Stimulated activated CD4-positive, alpha-beta T cell treated with anti-CD3 and anti-CD28 coated beads, TNF-alpha, amount 100 ng/mL, for 4 hours (primary cell): ENCODE measurements at regions not wholly inside any gene's neighbourhood (a gene's known extent, or its start where the extent isn't known, plus 50 kb on each side); places are given as distances from the start of the nearest gene placed in this dataset.
A peak's percentile ranks its signal among the peaks of the same experiment; 100 is the strongest.
"Not testable (repeated sequence)": the region's sequence is repeated elsewhere in the genome, so short reads cannot be mapped to it uniquely, and the experiment has no call there.

Experiments used
- DNase-seq, 3 experiments: peaks; one replicate each; pipeline ENCODE4 v3.0.0-alpha.2; 2020; ENCODE audit warnings: low read depth in 3 of 3

DNA sequence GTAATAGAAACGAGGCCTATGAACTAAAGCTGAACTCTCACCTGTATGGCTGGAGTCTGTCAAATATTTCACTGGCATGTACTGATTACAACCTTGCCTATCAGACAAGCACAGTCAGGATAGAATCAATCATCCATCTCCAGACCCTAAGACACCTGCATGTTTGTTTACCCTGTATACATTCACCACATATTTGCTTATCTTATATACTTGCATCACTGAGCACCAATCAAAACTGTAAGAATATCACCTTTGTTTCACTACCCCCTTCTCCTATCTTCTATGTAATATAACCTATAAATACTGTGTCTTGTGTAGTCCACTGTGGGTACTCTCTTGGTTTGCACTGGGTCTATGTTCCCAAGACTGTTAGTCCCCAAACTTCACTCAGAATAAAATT lies 1085.7 kb downstream of the TAF11L14 start:
- no peak for DNase-seq

DNA sequence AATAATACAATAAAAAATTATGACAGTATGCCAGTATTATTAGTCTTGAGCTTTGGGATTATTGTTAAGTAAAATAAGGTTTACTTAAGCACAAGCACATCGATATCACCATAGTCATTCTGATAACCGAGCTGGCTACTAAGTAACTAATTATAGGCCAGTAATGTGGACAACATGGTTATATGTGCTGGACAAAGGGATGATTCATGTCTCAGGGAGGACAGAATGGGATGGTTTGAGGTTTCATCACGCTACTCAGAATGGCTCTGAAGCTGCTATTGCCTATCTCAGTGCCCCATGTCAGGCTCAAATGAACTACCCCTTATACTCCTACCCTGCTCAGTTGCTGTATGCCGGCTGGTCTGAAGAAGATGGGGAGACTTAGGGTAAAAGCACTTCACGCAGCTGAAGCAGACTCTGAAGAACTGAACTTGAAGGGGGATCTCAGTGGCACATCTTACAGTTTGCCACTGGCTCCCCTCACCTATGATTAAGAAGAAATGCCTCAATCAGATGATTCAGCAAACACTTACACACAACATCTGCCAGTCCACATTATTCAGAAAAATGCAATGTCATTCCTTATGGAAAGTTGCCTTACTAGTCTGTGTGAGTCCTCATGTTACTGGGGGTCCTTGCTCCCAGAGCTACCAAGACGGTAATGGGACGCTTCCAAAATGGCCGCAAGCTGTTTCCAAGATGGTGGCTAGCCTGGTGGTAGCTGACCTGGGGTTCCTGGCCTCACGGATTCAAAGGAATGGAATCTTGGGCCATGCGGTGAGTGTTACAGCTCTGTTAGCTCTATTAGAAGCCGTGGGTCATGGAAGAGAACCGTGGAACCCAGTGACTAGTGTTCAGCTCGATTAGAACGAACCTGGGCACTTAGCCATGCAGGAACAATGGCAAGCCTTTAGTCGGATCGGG lies 1098.6 kb downstream of the TAF11L14 start:
- DNase-seq, result no peak

DNA sequence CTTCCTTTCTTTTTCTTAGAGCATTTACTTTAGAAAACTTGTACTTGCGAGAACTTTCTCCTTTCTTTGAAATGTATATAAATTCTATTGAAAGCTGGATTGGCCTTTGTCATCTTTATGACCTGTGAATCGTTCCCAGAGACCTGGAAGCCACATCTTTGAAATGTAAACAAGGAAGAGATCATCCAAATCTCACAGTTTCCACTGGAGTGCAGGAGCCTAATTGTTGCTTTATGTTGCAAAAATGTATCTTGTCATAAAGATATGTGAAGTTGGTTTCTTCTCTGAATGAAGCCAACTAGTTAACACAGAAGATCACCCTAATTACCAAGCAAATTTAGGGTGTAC lies 1101.8 kb downstream of the TAF11L14 start:
- no peak for DNase-seq

DNA sequence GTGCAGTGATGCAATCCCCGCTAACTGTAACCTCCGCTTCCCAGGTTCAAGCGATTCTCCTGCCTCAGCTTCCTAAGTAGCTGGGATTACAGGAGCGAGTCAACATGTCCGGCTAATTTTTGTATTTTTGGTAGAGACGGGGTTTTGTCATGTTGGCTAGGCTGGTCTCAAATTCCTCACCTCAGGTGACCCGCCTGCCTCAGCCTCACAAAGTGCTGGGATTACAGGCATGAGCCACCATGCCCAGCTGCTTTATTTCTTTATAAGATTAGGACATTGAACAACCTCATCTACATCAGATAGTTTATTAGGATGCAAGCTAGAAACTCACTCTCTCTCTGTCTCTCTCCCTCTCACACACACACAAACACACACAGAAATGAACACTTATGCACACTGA lies 1102.5 kb downstream of the TAF11L14 start:
- DNase-seq, result not testable (repeated sequence)

DNA sequence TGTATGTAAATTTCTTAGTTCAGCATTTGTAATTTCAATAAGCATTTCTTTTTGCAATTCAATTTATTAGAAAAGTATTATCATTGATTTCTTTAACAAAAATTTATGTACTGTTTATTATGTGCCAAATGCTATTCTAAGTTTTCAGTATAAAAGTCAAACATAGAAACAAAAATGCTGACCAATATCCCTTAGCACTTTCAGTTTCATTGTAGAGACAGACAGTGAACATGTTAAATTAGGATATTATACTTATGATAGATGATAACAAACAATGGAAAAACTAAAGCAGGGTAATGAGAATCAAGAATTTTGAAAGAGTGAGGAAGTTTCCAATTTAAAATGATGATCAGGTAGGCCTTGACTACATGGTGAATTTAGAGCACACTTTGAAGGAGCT lies 1106.0 kb downstream of the TAF11L14 start:
- no peak for DNase-seq

DNA sequence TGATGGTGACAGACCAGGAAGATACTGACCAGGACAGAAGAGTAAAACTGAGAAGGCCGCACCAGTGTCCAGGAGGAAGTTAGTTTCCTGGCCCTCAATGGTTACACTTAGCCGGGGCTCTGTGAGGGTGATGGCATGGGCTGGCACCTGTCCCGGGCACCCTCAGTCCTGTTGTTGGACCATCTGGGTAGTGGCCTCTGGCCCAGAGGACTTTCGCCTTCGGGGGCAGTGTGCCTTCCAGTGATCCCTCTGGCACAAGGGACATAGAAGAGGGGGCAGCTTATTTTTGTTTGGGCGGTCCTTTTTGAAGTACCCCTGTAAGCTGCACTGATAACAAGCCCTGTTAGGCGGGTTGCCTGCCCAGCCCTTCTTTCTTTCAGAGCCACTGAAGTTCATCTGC lies 1108.6 kb downstream of the TAF11L14 start:
- DNase-seq, result no peak

DNA sequence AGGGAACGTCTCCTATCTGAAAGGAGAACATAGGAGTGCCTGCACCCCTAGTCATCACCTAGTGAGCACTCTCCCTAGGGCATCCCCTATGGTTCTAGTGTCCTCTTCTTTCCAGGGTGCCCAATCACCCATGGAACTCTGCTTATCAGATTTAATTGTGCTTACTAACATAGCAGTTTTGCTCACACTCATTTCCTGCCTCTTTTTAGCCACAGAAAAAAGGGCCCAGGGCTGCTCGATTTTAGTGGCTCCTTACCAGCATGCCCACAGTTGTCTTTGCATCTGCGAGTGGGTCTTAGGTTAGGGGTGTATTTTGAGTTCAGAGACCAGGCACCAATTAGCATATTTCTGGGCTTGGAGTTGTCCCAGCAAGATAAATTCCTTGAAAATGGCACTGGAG lies 1110.2 kb downstream of the TAF11L14 start:
- DNase-seq, result no peak

DNA sequence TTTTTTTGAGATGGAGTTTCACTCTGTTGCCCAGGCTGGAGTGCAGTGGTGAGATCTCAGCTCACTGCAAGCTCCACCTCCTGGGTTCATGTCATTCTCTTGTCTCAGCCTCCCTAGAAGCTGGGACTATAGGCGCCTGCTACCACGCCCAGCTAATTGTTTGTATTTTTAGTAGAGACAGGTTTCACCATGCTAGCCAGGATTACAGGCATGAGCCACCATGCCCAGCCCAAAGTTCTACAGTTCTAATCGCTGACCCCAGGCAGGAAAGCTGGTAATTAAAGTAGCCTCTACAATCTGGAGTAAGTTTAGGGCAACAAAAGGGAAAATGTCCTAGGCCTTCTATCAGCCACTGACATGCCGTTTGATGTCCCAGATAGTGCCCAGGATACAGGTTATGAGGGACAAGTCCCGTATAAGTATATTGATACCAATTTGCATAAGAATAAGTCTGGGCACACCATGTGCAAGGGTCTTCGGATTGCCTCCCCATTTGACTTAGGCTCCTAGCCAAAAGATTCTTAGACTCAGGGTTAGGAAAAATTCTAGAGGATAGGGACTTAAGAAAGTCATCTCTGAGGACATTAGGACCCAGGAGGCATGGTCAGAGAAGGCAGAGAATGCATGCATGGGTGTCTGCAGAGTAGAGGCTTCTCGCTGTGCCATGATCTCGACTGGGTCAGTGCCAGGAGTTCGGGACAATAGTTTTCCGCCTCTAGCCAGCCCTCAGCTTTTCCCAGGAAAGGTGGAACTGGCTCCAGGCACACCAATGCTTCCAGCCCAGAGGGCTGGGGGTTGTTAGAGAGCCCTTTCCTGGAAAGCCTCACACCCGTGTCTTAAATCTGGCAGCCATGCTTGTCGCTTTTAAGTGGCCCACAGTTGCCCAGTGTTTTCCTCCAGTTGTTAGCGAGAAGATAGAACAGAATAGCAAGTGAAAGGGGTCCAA lies 1111.1 kb downstream of the TAF11L14 start:
- peak in 1 of 3 experiments; percentile 6 for DNase-seq

DNA sequence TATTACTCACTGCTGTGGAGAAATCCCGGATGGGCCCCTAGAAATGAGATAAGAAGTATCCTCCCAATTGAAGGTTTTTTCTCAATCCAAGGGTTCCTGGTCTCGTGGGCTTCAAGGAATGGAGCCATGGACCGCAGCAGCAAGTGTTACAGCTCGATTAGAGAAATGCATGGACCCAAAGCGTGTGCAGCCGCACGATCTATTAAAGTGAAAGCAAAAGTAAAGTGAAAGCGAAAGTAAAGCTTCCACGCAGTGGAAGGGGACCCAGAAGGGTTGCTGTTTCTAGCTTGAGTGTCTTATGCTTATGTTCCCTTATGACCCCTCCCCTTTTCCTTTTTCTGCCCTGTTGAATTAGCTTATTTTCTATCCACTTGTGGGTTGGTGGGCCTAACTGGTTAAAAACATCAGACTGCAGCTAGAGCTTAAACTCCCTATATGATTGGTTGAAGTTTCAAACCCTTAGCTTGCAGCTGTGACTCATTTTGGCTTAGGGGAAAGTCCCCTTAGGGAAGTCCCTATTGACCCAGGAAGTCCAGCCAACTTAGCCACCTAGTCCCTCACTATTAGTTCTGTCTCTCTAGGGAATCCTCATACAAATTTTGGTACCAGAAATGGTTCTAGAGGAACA lies 1111.8 kb downstream of the TAF11L14 start:
- DNase-seq, result peak in 2 of 3 experiments; percentile 8 to 14

DNA sequence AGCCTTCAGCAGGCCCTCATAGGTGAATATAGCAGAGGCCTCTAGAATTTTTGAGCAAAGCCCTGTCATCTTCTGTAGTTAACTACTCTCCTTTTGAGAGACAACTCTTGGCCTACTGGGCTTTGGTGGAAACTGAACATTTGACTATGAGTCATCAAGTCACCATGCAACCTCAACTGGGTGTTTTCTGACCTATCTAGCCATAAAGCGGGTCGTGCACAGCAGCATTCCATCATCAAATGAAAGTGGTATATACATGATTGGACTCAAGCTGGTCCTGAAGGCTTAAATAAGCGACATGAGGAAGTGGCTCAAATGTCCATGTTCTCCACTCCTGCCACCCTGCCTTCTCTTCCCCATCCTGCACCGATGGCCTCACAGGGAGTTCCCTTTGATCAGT lies 1115.5 kb downstream of the TAF11L14 start:
- DNase-seq, result no peak

DNA sequence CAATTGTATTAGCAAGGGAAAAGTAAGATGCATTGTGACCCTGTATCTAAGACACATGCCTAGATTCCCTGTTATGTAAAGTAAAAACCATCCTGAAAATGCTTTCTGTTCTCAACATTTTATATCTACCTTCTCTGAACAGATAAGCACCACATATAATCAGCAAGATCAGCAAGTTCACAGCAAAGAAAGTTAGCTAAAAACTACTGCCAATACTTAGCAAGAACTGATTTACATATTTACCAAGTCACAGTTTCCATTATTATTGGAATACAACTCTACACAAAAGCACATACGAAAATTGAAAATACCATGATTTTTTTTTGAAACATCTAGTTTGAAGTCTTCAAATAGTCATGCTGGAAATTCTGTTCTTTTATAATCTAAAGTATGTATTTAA lies 1118.1 kb downstream of the TAF11L14 start:
- no peak for DNase-seq

DNA sequence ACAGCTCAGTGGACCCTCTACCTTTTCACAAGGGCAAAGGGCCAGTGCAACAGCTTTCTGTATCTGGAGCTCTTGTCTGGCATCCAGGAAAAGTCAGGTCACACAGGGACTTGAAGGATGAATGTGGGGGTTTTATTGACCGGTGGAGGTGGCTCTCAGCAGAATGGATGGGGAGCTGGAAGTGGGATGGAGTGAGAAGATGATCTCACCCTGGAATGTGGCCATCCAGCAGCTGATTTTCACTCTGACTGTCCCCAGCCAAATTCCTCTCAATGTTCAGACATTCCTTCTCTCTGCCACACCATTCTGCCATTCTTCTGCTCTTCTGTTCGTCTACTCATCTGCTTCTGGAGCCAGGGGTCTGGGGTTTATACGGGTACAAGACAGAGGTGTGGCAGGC lies 1119.9 kb downstream of the TAF11L14 start:
- DNase-seq, result no peak

DNA sequence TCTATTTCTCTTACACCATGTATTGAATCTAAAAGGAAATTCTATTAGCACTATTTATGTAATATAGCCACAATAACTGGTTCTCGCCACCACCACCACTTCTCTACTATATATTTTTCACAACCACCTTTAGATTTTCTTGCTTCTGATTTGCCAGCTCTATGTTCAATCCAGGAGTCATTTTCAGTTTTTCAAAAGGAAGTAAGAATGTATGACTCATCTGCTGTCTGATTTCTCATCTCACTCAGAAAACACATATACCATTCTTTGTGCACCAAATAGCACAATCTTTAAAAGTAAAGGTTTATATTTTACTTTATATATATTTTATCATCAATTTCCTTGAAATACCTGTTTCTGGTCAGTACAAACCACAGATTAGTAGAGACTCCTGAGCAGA lies 1127.5 kb downstream of the TAF11L14 start:
- no peak for DNase-seq

DNA sequence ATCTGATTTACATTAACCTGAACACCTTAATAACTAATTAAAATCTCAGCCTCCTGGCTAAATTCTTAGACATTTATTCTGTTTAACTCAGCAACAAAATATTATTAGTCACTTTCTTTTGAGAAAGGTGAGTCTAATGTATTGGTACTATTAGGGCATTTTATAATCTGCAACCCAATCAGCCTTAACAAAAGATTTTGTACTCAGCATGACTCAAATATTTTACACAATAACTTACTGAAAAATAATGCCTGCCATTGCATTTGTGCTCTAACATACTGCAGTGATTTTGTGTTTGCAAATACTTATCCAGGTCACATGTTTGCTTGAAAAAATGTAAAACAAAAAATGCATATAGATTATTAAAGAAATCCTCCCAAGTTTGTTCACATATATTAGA lies 1129.9 kb downstream of the TAF11L14 start:
- DNase-seq, result no peak

DNA sequence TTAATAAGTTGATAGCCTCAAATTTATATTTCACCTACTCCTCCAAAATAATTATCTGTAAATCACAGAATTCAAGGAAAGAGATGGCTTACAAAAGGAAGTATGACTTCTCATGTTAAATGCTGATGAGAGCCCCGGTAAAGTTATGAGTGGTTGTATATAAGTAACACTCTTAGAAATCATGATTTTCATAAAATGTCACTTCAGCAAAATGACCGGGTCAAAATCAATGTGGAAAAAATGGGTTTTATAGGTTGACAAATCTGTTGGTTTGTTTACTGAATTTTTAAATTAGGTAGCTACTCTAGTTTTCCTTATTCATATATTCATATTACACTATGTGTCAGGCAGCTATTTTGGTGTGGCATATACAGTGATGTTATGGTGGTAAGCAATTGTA lies 1131.0 kb downstream of the TAF11L14 start:
- no peak for DNase-seq

DNA sequence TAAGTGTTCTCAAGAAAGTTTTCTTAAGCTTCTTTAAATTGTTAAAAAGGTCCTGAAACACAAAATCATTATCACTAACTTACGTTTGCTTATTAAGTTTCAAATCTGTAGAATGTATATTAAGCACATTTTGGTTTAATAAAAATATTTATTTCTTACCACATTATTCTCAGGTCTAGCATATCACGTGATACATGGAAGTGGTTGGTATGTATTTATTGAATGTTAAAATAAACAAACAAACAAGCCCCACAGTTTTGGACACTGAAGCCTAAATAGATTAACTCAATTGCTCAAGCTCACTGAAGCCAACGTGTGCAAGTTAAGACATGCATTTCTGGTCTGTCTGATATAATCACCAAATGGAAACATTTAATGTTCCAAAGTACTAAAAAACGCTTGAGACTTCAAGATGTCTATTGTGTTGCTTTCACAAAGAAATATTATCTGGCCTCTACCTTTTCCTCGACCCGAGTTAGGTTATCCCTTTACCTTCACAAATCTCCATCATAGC lies 1136.9 kb downstream of the TAF11L14 start:
- DNase-seq, result no peak

DNA sequence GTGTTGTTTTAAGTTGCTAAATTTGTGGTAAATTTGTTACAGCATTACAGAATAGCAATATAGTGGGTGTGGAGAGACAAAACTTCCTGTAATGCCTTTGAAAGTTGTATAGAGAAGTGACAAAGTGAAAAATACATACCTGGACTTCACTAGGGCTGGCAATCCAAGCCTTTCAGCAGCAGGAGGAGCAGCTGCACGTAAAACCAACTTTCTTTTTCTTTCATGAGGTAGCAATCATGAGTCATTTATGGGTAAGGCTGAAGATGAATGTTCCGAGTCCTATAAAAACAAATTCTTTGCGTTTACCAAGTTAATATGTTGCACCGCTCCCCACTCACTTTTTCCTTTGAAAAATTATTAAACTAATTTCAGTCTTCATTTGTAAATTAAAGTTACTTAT lies 1138.2 kb downstream of the TAF11L14 start:
- DNase-seq, result no peak

DNA sequence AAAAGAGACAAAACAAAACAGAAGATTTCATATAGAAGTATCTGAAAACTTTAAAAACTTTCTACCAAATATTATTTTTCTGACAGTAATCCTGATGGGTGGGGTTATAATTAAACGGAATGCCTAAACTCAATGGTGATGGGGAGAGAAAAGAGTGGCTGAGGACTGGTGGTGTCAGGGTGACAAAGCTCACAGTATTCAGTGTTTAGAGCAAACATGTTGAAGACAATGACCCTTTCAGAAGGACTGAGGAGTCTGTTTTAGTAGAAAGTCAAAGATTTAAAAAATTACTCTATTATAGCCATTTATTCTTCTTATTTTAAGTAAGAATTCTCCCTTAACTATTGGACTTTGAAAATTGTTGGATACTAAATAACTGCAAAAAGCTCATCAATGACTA lies 1144.0 kb downstream of the TAF11L14 start:
- no peak for DNase-seq

DNA sequence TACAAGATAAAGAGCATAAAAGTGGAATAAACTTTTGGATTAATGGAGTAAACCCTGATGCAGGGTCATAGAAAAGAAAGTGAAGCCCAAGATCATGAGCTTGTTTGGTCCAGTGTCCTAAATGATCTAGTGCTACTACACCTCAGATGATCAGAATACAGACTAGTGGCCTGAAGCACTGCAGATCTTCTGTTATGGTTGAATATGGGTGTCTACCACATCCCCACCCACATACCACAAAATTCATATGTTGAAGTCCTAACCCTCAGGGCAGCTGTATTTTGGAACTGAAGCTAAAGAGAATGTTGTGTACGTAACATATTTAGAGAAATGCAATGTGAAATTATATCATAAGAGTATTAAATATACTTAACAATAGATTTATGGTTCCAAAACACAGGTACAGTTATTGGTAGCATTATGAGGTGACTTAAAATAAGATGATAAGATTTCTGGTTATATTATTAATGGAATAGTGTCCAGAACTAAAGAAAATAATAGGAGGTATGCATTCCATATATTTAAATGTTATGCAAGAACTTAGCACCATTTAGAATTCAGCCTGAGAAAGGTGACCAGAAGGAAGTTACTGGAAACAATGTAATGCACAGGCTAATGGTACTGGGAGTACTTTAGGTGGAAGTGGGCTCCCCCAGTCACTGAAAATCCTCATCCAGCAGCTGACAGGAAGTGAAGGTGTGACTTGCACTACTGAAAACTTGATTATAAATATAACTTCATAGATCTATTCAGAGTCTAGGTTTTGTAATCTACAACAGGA lies 1155.1 kb downstream of the TAF11L14 start:
- DNase-seq, result no peak

DNA sequence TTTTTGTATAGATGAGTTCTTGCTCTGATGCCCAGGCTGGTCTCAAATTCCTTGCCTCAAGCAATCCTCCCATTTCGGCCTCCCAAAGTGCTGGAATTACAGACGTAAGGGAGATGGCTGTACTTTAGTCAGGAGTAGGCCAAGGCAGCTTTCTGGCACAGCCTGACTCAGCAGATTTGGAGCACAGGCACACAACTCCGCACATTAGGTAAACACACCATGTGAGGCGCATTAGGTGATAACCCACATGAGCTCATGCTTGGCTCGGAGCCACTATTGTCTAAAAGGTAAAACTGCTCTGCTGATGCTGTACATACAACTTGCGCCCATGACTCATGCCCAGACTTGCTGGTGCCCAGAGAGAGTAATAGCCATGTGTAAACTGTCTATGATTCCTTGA lies 1157.9 kb downstream of the TAF11L14 start:
- DNase-seq, result no peak

DNA sequence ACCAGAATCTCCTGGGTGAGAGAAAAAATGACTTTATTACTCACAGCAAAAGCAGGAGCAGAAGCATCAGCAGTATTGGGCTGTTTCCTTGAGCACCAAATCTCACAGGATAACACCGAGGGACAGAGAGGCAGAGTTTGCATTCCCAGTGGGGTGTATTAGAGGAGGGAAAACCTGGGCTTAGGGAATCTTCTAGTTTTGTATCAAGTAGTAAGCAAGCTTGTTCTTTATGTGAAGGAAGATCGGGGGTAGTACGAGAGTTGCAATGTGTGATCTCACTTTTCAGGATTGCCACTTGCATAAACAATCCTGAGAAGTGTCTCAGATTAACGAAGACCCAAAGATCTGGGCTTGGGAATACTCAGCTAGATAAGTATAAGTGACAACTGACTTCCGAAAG lies 1163.0 kb downstream of the TAF11L14 start:
- DNase-seq, result no peak
